H1 (cell line): ENCODE measurements at regions not wholly inside any gene's neighbourhood (a gene's known extent, or its start where the extent isn't known, plus 50 kb on each side); places are given as distances from the start of the nearest gene placed in this dataset.

Experiments used
- CTCF ChIA-PET: fragments of 300-600 bp; sonication (Branson Sonifier 250); formaldehyde crosslinking; loops from one replicate; lab custom pipeline; 2021; ENCODE audit not compliant: partially characterized antibody; lab: Charles Lee
- POLR2A ChIA-PET: fragments of 300-600 bp; sonication (Branson Sonifier 250); formaldehyde crosslinking; loops from one replicate; lab custom pipeline; 2021; ENCODE audit warnings: inconsistent platforms; ENCODE audit not compliant: partially characterized antibody; lab: Charles Lee
- DNase-seq, 2 experiments: peaks; one replicate each; pipeline versions ENCODE4 v3.0.0 to v3.0.0-alpha.2; 2010 to 2022; ENCODE audit warnings: low spot score in 2 of 2, low read depth in 1 of 2, mixed read lengths in 1 of 2
- FAIRE-seq: peaks from 2 replicates; lab custom pipeline; 2011; peaks lifted over from hg19 to GRCh38; lab: Jason Lieb, UNC
- H2AFZ ChIP-seq: 2 replicates; pipeline ENCODE4 v1.8.1; 2012; ENCODE audit warnings: low read length, inconsistent platforms
- H2AK5ac ChIP-seq: 2 replicates; pipeline ENCODE4 v1.6.1; 2013; ENCODE audit warnings: low read depth, low read length
- H2BK120ac ChIP-seq: replicated peaks from 2 replicates; pipeline ENCODE3; 2013; ENCODE audit warnings: low read depth, low read length, inconsistent platforms
- H2BK12ac ChIP-seq: 2 replicates; pipeline ENCODE4 v1.6.1; 2013; ENCODE audit warnings: low read depth, low read length
- H2BK15ac ChIP-seq: 2 replicates; pipeline ENCODE4 v1.6.1; 2013; ENCODE audit warnings: low read length
- H2BK20ac ChIP-seq: 2 replicates; pipeline ENCODE4 v1.6.1; 2013; ENCODE audit warnings: low read length
- H2BK5ac ChIP-seq: 2 replicates; pipeline ENCODE4 v1.6.1; 2013; ENCODE audit warnings: low read depth, low read length
- H3K14ac ChIP-seq: 2 replicates; pipeline ENCODE4 v1.6.1; 2013; ENCODE audit warnings: inconsistent platforms; ENCODE audit not compliant: insufficient read length
- H3K18ac ChIP-seq: 2 replicates; pipeline ENCODE4 v1.6.1; 2013; ENCODE audit warnings: low read length; ENCODE audit errors: extremely low read depth
- H3K23ac ChIP-seq: 2 replicates; pipeline ENCODE4 v1.6.1; 2013; ENCODE audit warnings: inconsistent platforms; ENCODE audit not compliant: insufficient read length
- H3K23me2 ChIP-seq: 2 replicates; pipeline ENCODE4 v1.6.1; 2013; ENCODE audit warnings: low read depth, low read length
- H3K27ac ChIP-seq: 2 replicates; pipeline ENCODE4 v1.6.1; 2011; ENCODE audit warnings: low read depth, low read length, inconsistent platforms
- H3K27me3 ChIP-seq, 4 experiments: replicated peaks in 1 of 4; 1 replicate in 1 of 4; 2 replicates in 3 of 4; pipeline versions ENCODE4 v1.6.1 to v1.8.1; 2011 to 2013; ENCODE audit warnings: low read length in 3 of 4, mild to moderate bottlenecking in 3 of 4, inconsistent platforms in 2 of 4, mixed read lengths in 2 of 4, moderate library complexity in 1 of 4; ENCODE audit not compliant: control insufficient read depth in 3 of 4, insufficient read depth in 3 of 4; ENCODE audit errors: extremely low read depth in 1 of 4
- H3K36me3 ChIP-seq, 4 experiments: 2 replicates each; pipeline versions ENCODE4 v1.6.1 to v1.8.1; 2011 to 2013; ENCODE audit warnings: mild to moderate bottlenecking in 4 of 4, low read length in 3 of 4, moderate library complexity in 2 of 4, control low read depth in 1 of 4, inconsistent platforms in 1 of 4; ENCODE audit not compliant: insufficient read depth in 4 of 4, control insufficient read depth in 2 of 4
- H3K4ac ChIP-seq: replicated peaks from 2 replicates; pipeline ENCODE3; 2013; ENCODE audit warnings: low read length, low read depth, mixed read lengths, inconsistent platforms; ENCODE audit not compliant: insufficient read length
- H3K4me1 ChIP-seq, 4 experiments: replicated peaks in 1 of 4; 1 replicate in 1 of 4; 2 replicates in 3 of 4; pipeline versions ENCODE4 v1.6.1 to v1.8.1; 2011 to 2013; ENCODE audit warnings: low read length in 3 of 4, inconsistent platforms in 2 of 4, mixed read lengths in 1 of 4; ENCODE audit not compliant: insufficient read depth in 4 of 4, control insufficient read depth in 3 of 4
- H3K4me2 ChIP-seq, 2 experiments: 2 replicates each; pipeline versions ENCODE4 v1.6.1 to v1.8.1; 2011 to 2013; ENCODE audit warnings: low read depth in 2 of 2, low read length in 2 of 2, control low read depth in 1 of 2, inconsistent platforms in 1 of 2, mild to moderate bottlenecking in 1 of 2; ENCODE audit not compliant: insufficient read depth in 1 of 2
- H3K4me3 ChIP-seq, 4 experiments: fragments of 200-600, 300-600 bp in 1 of 4; sonication (generic), shearing (Covaris generic), sonication (Bioruptor Twin) in 1 of 4; 2 replicates each; pipeline versions ENCODE4 v1.5.1 to v1.8.1; 2011 to 2016; ENCODE audit warnings: low read length in 4 of 4, low read depth in 3 of 4, control low read depth in 2 of 4, inconsistent platforms in 2 of 4, mild to moderate bottlenecking in 2 of 4, mixed read lengths in 1 of 4, moderate library complexity in 1 of 4; ENCODE audit not compliant: insufficient read depth in 2 of 4; ENCODE audit errors: extremely low read depth in 1 of 4
- H3K56ac ChIP-seq: replicated peaks from 2 replicates; pipeline ENCODE3; 2013; ENCODE audit warnings: low read depth, mild to moderate bottlenecking, mixed read lengths, low read length, inconsistent platforms; ENCODE audit not compliant: insufficient read length
- H3K79me1 ChIP-seq: 2 replicates; pipeline ENCODE4 v1.6.1; 2013; ENCODE audit warnings: low read depth, low read length, control low read depth
- H3K79me2 ChIP-seq, 2 experiments: 2 replicates each; pipeline versions ENCODE4 v1.6.1 to v1.8.1; 2012 to 2013; ENCODE audit warnings: low read length in 2 of 2, mild to moderate bottlenecking in 2 of 2, inconsistent platforms in 1 of 2; ENCODE audit not compliant: insufficient read depth in 2 of 2, control insufficient read depth in 1 of 2
- H3K9ac ChIP-seq, 4 experiments: replicated peaks in 1 of 4; 1 replicate in 1 of 4; 2 replicates in 3 of 4; pipeline versions ENCODE4 v1.6.1 to v1.8.1; 2011 to 2013; ENCODE audit warnings: low read depth in 3 of 4, low read length in 3 of 4, control low read depth in 2 of 4, mild to moderate bottlenecking in 2 of 4, moderate library complexity in 2 of 4, inconsistent platforms in 1 of 4; ENCODE audit errors: extremely low read depth in 1 of 4
- H3K9me3 ChIP-seq, 2 experiments: 2 replicates each; pipeline versions ENCODE4 v1.6.1 to v1.8.1; 2012 to 2013; ENCODE audit warnings: mild to moderate bottlenecking in 2 of 2, moderate library complexity in 2 of 2, control low read depth in 1 of 2, inconsistent platforms in 1 of 2, low read depth in 1 of 2, low read length in 1 of 2, mixed read lengths in 1 of 2; ENCODE audit not compliant: insufficient read depth in 2 of 2
- H4K20me1 ChIP-seq, 2 experiments: replicated peaks in 1 of 2; 2 replicates each; pipeline versions ENCODE3 to v1.8.1; 2011 to 2013; ENCODE audit warnings: inconsistent platforms in 2 of 2, low read length in 2 of 2, mild to moderate bottlenecking in 1 of 2; ENCODE audit not compliant: insufficient read depth in 2 of 2, control insufficient read depth in 1 of 2
- H4K5ac ChIP-seq: 2 replicates; pipeline ENCODE4 v1.6.1; 2013; ENCODE audit warnings: low read length, low read depth, mixed read lengths, inconsistent platforms; ENCODE audit not compliant: insufficient read length
- H4K8ac ChIP-seq: 2 replicates; pipeline ENCODE4 v1.8.0; 2013; ENCODE audit warnings: mild to moderate bottlenecking, moderate library complexity, low read length, inconsistent platforms; ENCODE audit not compliant: insufficient read depth; ENCODE audit errors: extremely low read depth
- H4K91ac ChIP-seq: replicated peaks from 2 replicates; pipeline ENCODE3; 2013; ENCODE audit warnings: low read length, mixed read lengths, inconsistent platforms; ENCODE audit not compliant: insufficient read length
- CTBP2 ChIP-seq: IDR thresholded peaks from 2 replicates; pipeline ENCODE4 v1.7.0; 2011; ENCODE audit warnings: borderline replicate concordance, mild to moderate bottlenecking, moderate library complexity, mixed read lengths, low read length; ENCODE audit not compliant: insufficient read depth, insufficient read length
- CTCF ChIP-seq, 3 experiments: IDR thresholded peaks; 1 replicate in 2 of 3; 2 replicates in 1 of 3; pipeline versions ENCODE4 v1.5.1 to v1.6.1; 2011; ENCODE audit warnings: low read length in 3 of 3, mild to moderate bottlenecking in 3 of 3, inconsistent platforms in 2 of 3, low read depth in 1 of 3, moderate library complexity in 1 of 3; ENCODE audit not compliant: insufficient read depth in 1 of 3; ENCODE audit errors: control extremely low read depth in 1 of 3
- EP300 ChIP-seq, 2 experiments: IDR thresholded peaks; 1 replicate in 1 of 2; 2 replicates in 1 of 2; pipeline ENCODE4 v1.6.1; 2011 to 2012; ENCODE audit warnings: low read depth in 2 of 2, low read length in 2 of 2, mild to moderate bottlenecking in 2 of 2, borderline replicate concordance in 1 of 2, inconsistent platforms in 1 of 2, moderate library complexity in 1 of 2
- FOSL1 ChIP-seq: IDR thresholded peaks from 2 replicates; pipeline ENCODE4 v1.6.1; 2011; ENCODE audit warnings: mild to moderate bottlenecking, low read depth, low read length, moderate library complexity; ENCODE audit not compliant: insufficient read depth
- RBBP5 ChIP-seq: IDR thresholded peaks from 2 replicates; pipeline ENCODE4 v1.7.1; 2012; ENCODE audit warnings: low read depth, mild to moderate bottlenecking, inconsistent platforms, low read length, moderate library complexity, borderline replicate concordance
- TEAD4 ChIP-seq: IDR thresholded peaks from 2 replicates; pipeline ENCODE4 v1.6.1; 2012; ENCODE audit warnings: low read depth, low read length, inconsistent platforms, mixed read lengths
- whole genome bisulfite sequencing, 2 experiments: shearing (Covaris generic) in 1 of 2; methylation state at CpG; one replicate each; pipeline versions ENCODE4 v1.1.6 to v1.1.7; 2013 to 2015; ENCODE audit warnings: low lambda C conversion rate in 2 of 2, mixed read lengths in 2 of 2, inconsistent platforms in 1 of 2, low coverage in 1 of 2, missing lambda C conversion rate in 1 of 2; ENCODE audit not compliant: insufficient replicate concordance in 2 of 2, insufficient coverage in 1 of 2, insufficient read length in 1 of 2; ENCODE audit errors: extremely low coverage in 1 of 2, missing lambda C conversion rate in 1 of 2; 5-methylcytosine and 5-hydroxymethylcytosine counted together

- Histone ChIP-seq H3K23me2 (no peaks in the 10 kb centered on the region), H3K4me1 (no peaks in the 10 kb centered on the region), H2BK120ac (no peak overlapping the region), H2AK5ac (no peak overlapping the region), H4K8ac (no peak overlapping the region), H3K79me2 (no peaks in the 10 kb centered on the region), H3K9me3 (no peaks in the 10 kb centered on the region), H3K4ac (no peak overlapping the region), H2BK12ac (no peak overlapping the region), H3K4me2 (no peak overlapping the region), H3K79me1 (no peaks in the 10 kb centered on the region), H4K91ac (no peak overlapping the region), H2AFZ (no peak overlapping the region), H2BK15ac (no peak overlapping the region), H3K4me3 (no peak overlapping the region), H3K23ac (no peak overlapping the region), H3K36me3 (no peaks in the 10 kb centered on the region), H3K18ac (no peak overlapping the region), H3K56ac (no peak overlapping the region), H4K5ac (no peak overlapping the region), H4K20me1 (no peaks in the 10 kb centered on the region), H3K14ac (no peak overlapping the region), H2BK5ac (no peak overlapping the region), H3K27ac (no peak overlapping the region), H2BK20ac (no peak overlapping the region), H3K27me3 (no peaks in the 10 kb centered on the region), H3K9ac (no peak overlapping the region)
- FAIRE-seq (no peak), DNase-seq (no peak)
- ChIA-PET CTCF (interaction anchor here (0.6 kb wide), 1 partner anchor 272 kb away, joined by 6 read pairs; no protein-coding TSS in a partner anchor), POLR2A (no interaction called here)
- 86% methylated on average over 3 of the region's 3 CpGs; no CpG with 5 or more reads in 1 of the 2 experiments for WGBS, 2 experiments
- no peak for TF ChIP-seq RBBP5
- no peak for TF ChIP-seq FOSL1
- no peak for TF ChIP-seq TEAD4
- TF ChIP-seq CTCF (IDR thresholded peaks at IDR 0.05; ENCODE audit: control extremely low read depth in 1 of 3, insufficient read depth in 1 of 3, low read depth in 1 of 3, low read length in 3 of 3) = no peak
- TF ChIP-seq EP300 (IDR thresholded peaks at IDR 0.05; ENCODE audit: borderline replicate concordance in 1 of 2, low read depth in 2 of 2, low read length in 2 of 2) = no peak
- TF ChIP-seq CTBP2 = no peak
These were observed 983.6 kb upstream of the ZEB2 start for GRCh38 chr2:145503511-145503910.
